GM12873 (cell line): ENCODE measurements at regions not wholly inside any gene's neighbourhood (a gene's known extent, or its start where the extent isn't known, plus 50 kb on each side); places are given as distances from the start of the nearest gene placed in this dataset.

Experiments
- CTCF ChIP-seq: IDR thresholded peaks from 2 replicates; pipeline ENCODE4 v1.5.1; 2012; ENCODE audit warnings: low read depth, mild to moderate bottlenecking, moderate library complexity, low read length, control low read depth; ENCODE audit not compliant: insufficient read depth; ENCODE audit errors: missing control alignments

- no peak for TF ChIP-seq CTCF
Observed at GRCh38 chr14:48670939-48671338, 915.2 kb downstream of the RPS29 start.

GRCh38 chr14:48665077-48665784, 920.9 kb downstream of the RPS29 start:
- no peak for TF ChIP-seq CTCF

- TF ChIP-seq CTCF = no peak
Observed at GRCh38 chr14:48643241-48643640, 942.9 kb downstream of the RPS29 start.

- TF ChIP-seq CTCF = no peak
Observed at GRCh38 chr14:48628870-48629269, 953.5 kb upstream of the MDGA2 start.

GRCh38 chr14:48622980-48623379, 947.6 kb upstream of the MDGA2 start:
- TF ChIP-seq CTCF = no peak

- no peak for TF ChIP-seq CTCF
Observed at GRCh38 chr14:48618057-48618456, 942.7 kb upstream of the MDGA2 start.

- no peak for TF ChIP-seq CTCF
Observed at GRCh38 chr14:48616931-48617330, 941.5 kb upstream of the MDGA2 start.

GRCh38 chr14:48615618-48616017, 940.2 kb upstream of the MDGA2 start:
- no peak for TF ChIP-seq CTCF
